HEK293T (cell line): ENCODE measurements at regions not wholly inside any gene's neighbourhood (a gene's known extent, or its start where the extent isn't known, plus 50 kb on each side); places are given as distances from the start of the nearest gene placed in this dataset.

ENCODE experiments used
- BHLHE40 ChIP-seq: fragments of 450-650 bp; IDR thresholded peaks from 2 replicates; pipeline ENCODE4 v1.6.1; 2016; ENCODE audit warnings: mild to moderate bottlenecking, moderate library complexity, borderline replicate concordance
- CTBP1 ChIP-seq: fragments of 450-650 bp; IDR thresholded peaks from 2 replicates; pipeline ENCODE4 v1.6.1; 2016; ENCODE audit warnings: borderline replicate concordance
- FOXM1 ChIP-seq: fragments of 450-650 bp; IDR thresholded peaks from 2 replicates; pipeline ENCODE4 v1.6.1; 2017; ENCODE audit warnings: mild to moderate bottlenecking, borderline replicate concordance
- HDGF ChIP-seq: fragments of 450-650 bp; IDR thresholded peaks from 2 replicates; pipeline ENCODE4 v1.6.1; 2017; ENCODE audit warnings: antibody characterized with exemption, borderline replicate concordance
- L3MBTL2 ChIP-seq: fragments of 450-650 bp; conservative IDR thresholded peaks from 2 replicates; pipeline ENCODE4 v1.6.1; 2016; ENCODE audit warnings: mild to moderate bottlenecking
- NFRKB ChIP-seq: fragments of 450-650 bp; IDR thresholded peaks from 2 replicates; pipeline ENCODE4 v1.6.1; 2016; ENCODE audit warnings: mild to moderate bottlenecking, moderate library complexity
- SUZ12 ChIP-seq: fragments of 450-650 bp; IDR thresholded peaks from 2 replicates; pipeline ENCODE4 v1.6.1; 2016; ENCODE audit warnings: mild to moderate bottlenecking
- TARDBP ChIP-seq: fragments of 450-650 bp; IDR thresholded peaks from 2 replicates; pipeline ENCODE4 v1.6.1; 2016

DNA sequence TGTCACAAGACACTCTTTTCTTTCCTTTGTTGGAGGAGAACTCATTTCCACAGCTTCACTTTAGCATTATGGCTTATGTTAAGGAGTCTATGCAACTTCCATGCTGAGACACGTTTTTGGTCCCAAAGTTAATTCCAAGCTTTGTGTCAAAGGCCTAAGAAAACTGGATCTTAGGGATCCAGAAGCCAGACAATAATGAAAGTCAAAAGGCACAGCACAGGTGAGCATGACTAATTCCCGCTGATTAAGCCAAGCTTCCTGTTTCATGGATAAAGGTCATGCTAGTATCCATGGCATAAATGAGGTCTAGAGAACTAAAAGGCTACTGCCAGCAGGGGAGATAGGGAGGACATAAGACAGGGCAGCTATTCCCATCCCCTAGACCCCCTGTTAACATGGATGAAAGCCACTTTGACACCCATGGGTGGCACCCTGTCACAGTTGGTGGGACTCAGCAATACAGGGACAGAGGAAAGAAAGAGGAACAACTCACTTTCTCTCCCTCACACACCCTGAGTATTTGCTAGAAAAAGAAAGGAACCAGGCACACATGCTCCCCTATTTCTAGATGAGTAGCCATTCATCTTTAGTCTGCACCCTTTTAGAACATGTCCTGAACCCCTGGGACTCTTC, 438.1 kb upstream of the CDH9 start:
- no peak for TF ChIP-seq FOXM1
- TF ChIP-seq CTBP1: no peak
- TF ChIP-seq BHLHE40: no peak
- no peak for TF ChIP-seq L3MBTL2
- no peak for TF ChIP-seq TARDBP
- TF ChIP-seq NFRKB: no peak
- no peak for TF ChIP-seq SUZ12
- no peak for TF ChIP-seq HDGF
